ENCODE measurements at regions not wholly inside any gene's neighbourhood (a gene's known extent, or its start where the extent isn't known, plus 50 kb on each side); places are given as distances from the start of the nearest gene placed in this dataset.
"Not testable (repeated sequence)": the region's sequence is repeated elsewhere in the genome, so short reads cannot be mapped to it uniquely, and the experiment has no call there.

DNA sequence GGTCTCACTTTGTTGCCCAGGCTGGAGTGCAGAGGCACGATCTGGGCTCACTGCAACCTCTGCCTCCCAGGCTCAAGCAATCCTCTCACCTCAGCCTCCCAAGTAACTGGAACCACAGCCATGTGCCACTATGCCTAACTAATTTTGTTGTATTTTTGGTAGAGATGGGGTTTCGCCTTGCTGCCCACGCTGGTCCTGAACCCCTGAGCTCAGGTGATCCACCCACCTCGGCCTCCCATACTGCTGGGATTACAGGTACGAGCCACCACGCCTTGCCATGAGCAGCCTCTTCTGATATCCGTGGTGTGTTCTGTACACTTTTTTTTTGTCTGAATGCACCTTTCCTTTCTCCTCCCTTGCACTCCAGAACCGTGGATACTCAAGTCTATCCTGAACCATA, 394.4 kb downstream of the SPATA31A6 start:
- TF ChIP-seq, protein P1, sequence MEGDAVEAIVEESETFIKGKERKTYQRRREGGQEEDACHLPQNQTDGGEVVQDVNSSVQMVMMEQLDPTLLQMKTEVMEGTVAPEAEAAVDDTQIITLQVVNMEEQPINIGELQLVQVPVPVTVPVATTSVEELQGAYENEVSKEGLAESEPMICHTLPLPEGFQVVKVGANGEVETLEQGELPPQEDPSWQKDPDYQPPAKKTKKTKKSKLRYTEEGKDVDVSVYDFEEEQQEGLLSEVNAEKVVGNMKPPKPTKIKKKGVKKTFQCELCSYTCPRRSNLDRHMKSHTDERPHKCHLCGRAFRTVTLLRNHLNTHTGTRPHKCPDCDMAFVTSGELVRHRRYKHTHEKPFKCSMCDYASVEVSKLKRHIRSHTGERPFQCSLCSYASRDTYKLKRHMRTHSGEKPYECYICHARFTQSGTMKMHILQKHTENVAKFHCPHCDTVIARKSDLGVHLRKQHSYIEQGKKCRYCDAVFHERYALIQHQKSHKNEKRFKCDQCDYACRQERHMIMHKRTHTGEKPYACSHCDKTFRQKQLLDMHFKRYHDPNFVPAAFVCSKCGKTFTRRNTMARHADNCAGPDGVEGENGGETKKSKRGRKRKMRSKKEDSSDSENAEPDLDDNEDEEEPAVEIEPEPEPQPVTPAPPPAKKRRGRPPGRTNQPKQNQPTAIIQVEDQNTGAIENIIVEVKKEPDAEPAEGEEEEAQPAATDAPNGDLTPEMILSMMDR (IDR thresholded peaks at IDR 0.05), result not testable (repeated sequence)
- not testable (repeated sequence) for TF ChIP-seq POLR2A (IDR thresholded peaks at IDR 0.05)
